Adrenal gland (tissue), 5 donors: ENCODE measurements at regions not wholly inside any gene's neighbourhood (a gene's known extent, or its start where the extent isn't known, plus 50 kb on each side); places are given as distances from the start of the nearest gene placed in this dataset.

Experiments used
- POLR2A ChIP-seq, 2 donors: fragments of 450-650 bp; IDR thresholded peaks; one replicate each; pipeline ENCODE4 v1.6.1; 2017; ENCODE audit warnings: antibody characterized with exemption in 2 of 2, mild to moderate bottlenecking in 2 of 2, moderate library complexity in 1 of 2
- TF ChIP-seq, protein P1 (sequence below), 6 experiments: fragments of 450-650 bp in 4 of 6; fragments of 200-600 bp in 2 of 6; sonication (generic) in 1 of 6; IDR thresholded peaks; 1 replicate in 5 of 6; 2 replicates in 1 of 6; pipeline versions ENCODE4 v1.5.1 to v1.8.0; 2016 to 2021; ENCODE audit warnings: antibody characterized with exemption in 6 of 6, mild to moderate bottlenecking in 2 of 6, moderate library complexity in 1 of 6
- donor health status: DM: no; HTN: no; CAD: no.

DNA sequence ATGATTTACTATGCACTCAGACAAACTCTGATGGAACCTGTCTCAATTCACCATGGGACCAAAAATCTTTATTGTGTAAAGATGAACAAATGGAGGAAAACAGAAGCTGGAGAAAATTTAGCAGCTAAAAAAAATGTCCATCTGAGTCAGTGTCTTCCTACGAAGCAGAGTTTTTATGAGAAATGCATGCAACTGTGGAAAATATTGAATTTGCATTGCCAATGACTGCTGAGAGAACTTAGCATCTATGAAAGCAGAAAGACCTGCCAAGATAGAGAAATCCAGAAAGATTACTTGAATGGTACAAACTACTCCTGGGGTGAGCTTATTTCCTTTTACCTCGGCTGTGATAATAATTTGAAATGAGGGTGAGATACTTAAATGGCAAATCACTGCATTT lies 289.7 kb upstream of the GCFC2 start:
- TF ChIP-seq, protein P1, sequence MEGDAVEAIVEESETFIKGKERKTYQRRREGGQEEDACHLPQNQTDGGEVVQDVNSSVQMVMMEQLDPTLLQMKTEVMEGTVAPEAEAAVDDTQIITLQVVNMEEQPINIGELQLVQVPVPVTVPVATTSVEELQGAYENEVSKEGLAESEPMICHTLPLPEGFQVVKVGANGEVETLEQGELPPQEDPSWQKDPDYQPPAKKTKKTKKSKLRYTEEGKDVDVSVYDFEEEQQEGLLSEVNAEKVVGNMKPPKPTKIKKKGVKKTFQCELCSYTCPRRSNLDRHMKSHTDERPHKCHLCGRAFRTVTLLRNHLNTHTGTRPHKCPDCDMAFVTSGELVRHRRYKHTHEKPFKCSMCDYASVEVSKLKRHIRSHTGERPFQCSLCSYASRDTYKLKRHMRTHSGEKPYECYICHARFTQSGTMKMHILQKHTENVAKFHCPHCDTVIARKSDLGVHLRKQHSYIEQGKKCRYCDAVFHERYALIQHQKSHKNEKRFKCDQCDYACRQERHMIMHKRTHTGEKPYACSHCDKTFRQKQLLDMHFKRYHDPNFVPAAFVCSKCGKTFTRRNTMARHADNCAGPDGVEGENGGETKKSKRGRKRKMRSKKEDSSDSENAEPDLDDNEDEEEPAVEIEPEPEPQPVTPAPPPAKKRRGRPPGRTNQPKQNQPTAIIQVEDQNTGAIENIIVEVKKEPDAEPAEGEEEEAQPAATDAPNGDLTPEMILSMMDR (IDR thresholded peaks at IDR 0.05): no peak
- TF ChIP-seq POLR2A (IDR thresholded peaks at IDR 0.05): no peak
